SIG-M5 treated with dmso at 0.1 percent for 504 hours (cell line): ENCODE measurements at regions not wholly inside any gene's neighbourhood (a gene's known extent, or its start where the extent isn't known, plus 50 kb on each side); places are given as distances from the start of the nearest gene placed in this dataset.
"Not testable (repeated sequence)": the region's sequence is repeated elsewhere in the genome, so short reads cannot be mapped to it uniquely, and the experiment has no call there.

ENCODE experiments used
- DNase-seq: peaks from one replicate; lab custom pipeline; 2025; ENCODE audit not compliant: unreplicated experiment; lab: John Stamatoyannopoulos, UW

DNA sequence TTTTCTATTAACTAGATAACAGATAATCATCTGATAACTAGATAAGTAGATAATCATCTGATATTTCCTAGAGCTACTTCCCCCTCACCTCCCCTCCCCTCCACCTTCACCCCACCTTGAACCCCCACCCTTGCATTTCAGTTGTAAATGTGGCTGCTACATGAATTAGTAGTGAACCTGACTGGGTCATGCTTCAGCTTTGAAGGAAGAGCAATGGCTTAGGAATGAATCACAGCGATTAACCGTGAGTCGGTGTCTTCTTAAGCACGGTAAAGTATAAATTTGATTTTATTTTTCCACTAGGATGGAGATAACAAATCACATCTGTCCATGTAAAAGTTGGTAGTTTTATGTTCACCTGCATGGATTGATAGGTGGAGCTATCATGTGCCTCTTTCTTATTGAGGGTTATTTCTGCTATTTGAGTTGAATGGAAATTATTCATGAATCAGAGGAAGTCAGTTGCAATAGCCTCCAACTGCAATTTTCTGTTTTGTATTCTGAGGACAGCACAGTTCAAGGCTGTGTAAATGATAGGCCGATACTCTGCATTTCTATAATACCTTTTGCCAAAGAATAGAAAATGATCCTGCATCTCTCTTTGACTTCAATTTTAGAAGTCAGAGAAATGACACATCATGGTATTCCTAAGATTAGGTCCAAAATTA is 235.0 kb downstream of the PTGER3 start:
- no peak for DNase-seq

DNA sequence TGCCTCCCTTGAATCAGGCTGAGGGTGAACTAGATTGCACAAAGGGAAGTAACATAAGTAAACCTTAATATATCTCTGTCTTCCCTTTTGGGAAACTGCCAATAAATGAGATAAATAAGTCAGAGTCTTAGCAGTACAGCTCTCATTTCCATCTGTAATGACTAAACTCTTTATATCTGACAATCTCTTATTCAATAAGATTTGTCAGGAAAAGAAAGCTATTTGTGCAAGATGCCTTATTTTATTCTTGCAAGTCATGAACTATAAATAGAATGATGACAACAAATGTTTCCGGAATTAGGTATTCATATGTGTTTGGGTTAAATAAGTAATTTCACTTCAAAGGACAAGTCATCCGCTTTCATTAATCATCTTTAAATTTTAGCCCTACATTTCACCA is 229.2 kb downstream of the PTGER3 start:
- DNase-seq, result no peak

DNA sequence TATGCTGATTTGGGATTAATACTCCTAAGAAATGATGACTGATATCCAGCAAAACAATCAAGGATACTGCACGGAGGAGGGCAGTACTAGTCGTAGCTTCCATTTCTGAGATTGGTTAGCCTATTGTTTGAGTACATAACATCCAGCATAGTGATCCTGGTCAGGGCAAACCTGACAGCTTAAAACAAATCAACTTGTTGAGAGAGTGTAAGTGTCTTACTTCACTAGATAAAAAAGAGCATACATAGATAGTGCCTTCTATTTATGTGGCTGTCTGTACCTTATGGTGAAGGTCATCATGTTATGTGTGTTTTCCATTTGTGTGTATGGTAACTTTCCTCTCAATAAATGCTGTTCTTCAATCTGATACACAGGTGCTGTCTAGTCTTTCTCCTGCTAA is 228.4 kb downstream of the PTGER3 start:
- DNase-seq, result no peak

DNA sequence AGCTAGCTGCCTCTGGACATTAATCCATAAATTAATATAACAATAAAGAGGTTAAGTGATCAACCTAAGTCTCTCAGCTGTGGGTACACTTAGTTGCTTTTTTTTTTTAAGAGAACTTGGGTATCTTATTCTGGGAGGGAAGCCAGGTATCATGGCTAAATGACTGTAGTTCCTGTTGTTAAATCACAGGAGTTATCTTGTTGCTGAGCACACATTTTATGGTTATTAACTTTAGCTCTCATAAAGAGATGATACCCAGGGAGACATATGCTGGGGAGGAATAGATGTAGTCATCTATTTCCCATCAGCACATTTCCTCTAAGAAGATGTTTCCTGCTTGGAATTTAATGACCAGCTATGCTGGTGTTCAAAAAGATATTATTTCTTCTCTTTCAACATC is 227.8 kb downstream of the PTGER3 start:
- DNase-seq, result no peak

DNA sequence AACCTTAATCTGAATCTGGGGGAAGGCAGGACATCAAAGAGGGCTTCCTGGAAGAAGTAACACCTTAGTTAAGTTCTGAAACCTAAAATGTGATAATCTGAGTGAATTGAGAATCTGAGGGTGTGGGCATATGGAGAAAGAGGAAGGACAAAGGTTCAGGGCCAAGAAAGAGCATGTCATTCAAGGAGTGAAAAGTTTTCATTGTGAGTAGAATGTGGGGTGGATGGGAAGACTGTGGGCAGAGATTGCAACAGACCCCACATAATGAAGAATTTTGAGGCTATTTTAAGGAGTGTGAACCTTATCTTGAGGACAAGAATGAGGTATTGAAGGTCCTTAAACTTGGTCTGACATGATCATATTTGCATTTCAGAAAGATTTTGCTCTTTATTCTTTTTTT is 227.2 kb downstream of the PTGER3 start:
- no peak for DNase-seq

- DNase-seq, result no peak
These were observed 226.6 kb downstream of the PTGER3 start for GRCh38 chr1:70820995-70821394.

- DNase-seq, result no peak
These were observed 221.2 kb downstream of the PTGER3 start for GRCh38 chr1:70826428-70826827.

DNA sequence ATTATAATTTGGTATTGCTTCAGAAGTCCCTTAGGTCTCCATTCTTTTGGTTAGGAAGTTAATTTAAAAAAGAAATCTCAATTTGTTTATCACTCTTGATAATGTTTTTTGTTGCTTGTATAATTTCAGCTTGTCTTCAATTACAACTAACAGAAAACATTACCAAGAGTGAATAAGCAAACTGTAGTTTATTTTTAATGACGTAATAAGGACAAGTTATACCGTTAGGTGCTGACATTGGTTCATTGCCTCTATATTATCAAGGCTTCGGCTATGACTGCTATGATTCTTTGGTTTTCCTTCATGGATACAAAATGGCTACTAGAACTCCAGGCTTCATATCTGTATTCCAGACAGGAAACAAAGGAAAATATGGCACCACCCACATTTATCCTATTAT is 220.6 kb downstream of the PTGER3 start:
- no peak for DNase-seq

DNA sequence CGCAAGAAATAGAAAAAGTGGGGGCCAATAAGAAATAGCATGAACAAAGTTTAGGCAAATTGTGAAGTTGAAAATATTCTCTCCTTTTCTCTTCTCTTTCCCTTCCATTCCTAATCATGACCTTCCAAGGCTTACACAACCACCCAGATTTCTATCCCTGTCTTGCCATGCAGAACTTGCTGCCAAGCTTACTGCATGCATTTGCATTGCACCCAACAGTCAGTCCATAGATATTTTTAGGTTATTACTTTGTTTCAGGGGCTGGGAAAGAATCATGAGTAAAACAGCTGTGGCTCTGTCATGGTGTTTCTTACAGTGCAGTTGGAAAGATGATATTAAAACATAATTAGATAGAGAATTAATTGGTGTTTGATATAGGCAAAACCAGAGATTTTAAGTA is 219.4 kb downstream of the PTGER3 start:
- no peak for DNase-seq

GRCh38 chr1:70834365-70834764 is 213.3 kb downstream of the PTGER3 start:
- DNase-seq, result not testable (repeated sequence)

- DNase-seq, result no peak
These were observed 211.2 kb downstream of the PTGER3 start for GRCh38 chr1:70836456-70836855.

- no peak for DNase-seq
These were observed 207.2 kb downstream of the PTGER3 start for GRCh38 chr1:70840260-70840953.

GRCh38 chr1:70842562-70842961 is 205.1 kb downstream of the PTGER3 start:
- DNase-seq, result no peak

- no peak for DNase-seq
These were observed 204.2 kb downstream of the PTGER3 start for GRCh38 chr1:70843452-70843851.

DNA sequence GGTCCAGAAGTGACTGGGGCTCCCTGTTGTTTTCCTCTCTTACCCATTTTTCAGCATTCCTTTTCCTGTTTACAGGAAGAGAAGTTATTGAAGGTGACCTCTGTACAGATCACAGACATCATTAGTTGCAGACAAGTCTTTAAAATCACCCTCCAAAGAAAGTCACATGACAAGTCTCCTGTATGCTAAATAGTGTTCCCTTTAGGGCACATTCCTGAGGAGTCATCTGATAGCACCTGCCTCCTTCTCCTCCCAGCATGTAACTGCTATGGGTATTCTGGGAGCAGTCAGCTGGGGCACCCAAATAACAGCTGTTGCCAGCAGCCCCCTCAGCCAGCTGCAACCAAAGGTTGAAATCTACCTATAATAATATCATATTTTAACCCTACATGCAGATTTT is 200.6 kb downstream of the PTGER3 start:
- no peak for DNase-seq

DNA sequence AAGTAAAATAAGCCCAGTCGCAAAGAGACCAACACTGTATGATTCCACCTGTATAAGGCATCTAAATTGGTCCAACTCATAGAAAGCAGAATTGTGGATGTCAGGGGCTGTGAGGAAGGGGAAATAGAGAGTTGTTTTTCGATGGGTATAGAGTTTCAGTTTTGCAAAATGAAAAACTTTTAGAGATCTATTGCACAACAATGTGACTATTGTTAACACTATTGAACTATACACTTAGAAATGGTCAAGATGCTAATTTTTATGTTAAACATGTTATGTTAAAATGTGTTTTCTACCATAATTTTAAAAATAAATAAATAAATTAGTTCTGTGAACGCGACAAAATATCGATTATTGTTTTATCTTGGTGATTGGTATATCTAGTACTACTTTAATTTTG is 192.4 kb downstream of the PTGER3 start:
- no peak for DNase-seq

DNA sequence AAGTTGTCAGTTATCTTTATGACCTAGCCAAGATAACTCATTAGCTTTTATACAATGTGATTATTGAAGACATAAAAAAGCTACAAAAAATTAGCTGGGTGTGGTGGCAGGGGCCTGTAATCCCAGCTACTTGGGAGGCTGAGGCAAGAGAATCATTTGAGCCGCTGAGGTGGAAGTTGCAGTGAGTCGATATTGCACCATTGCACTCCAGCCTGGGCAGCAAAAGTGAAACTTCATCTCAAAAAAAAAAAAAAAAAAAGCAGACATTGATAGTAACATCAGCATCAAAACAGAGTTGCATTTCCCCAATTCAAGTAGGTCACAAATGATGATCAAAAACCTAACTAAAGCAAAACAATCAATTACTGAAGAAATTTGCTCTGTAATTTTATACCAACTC is 191.4 kb downstream of the PTGER3 start:
- DNase-seq, result no peak

GRCh38 chr1:70863239-70863638 is 184.4 kb downstream of the PTGER3 start:
- no peak for DNase-seq

DNA sequence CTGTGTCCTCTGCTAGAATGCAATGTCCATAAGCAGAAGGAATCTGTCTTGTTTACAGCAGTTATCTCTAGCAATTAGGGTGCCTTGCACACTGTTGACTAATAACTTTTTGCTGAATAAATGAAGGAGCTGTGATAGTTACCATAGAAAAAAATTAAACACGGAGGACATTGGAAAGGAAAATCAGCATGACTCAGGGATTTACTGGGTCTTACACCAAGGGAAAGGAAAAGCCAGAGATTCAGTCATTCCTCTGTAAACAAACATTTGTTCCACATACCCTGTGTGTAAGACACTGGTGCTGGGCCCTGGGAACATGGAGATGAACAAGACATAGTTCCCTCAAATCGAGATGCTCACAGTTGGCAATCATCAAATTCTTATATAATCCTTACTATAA is 183.3 kb downstream of the PTGER3 start:
- DNase-seq, result no peak

GRCh38 chr1:70866542-70867264 is 180.9 kb downstream of the PTGER3 start:
- no peak for DNase-seq

GRCh38 chr1:70871790-70872189 is 175.8 kb downstream of the PTGER3 start:
- DNase-seq, result no peak

GRCh38 chr1:70874063-70874462 is 173.6 kb downstream of the PTGER3 start:
- DNase-seq, result no peak
